Fibroblast of skin of abdomen (primary cell): ENCODE measurements at regions not wholly inside any gene's neighbourhood (a gene's known extent, or its start where the extent isn't known, plus 50 kb on each side); places are given as distances from the start of the nearest gene placed in this dataset.
A peak's percentile ranks its signal among the peaks of the same experiment; 100 is the strongest.
"Not testable (repeated sequence)": the region's sequence is repeated elsewhere in the genome, so short reads cannot be mapped to it uniquely, and the experiment has no call there.

Source experiments
- DNase-seq: peaks from one replicate; pipeline ENCODE4 v3.0.0-alpha.2; 2013

GRCh38 chr7:106372595-106373318 is 88.0 kb upstream of the NAMPT start:
- DNase-seq: no peak

DNA sequence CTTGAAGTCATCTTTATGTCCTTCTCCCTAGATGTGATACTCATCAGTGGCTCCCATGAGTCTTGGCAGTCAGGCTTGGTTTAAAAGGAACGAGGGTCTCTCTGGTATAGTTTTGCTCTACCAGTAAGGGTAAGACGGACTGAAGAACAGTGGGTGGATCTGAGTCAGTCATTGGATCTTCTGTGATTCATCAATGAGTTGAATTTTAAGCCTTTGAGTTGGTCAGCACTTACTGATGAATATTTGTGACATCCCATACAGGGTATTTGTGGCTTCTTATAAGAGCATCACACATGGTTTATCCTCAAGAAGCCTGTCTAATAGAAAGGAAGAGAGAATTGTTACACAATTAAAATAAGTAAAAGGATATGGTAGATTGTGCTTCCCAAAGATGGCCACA is 87.3 kb upstream of the NAMPT start:
- DNase-seq: peak; percentile 52

- no peak for DNase-seq
Observed at GRCh38 chr7:106371629-106372028, 86.8 kb upstream of the NAMPT start.

DNA sequence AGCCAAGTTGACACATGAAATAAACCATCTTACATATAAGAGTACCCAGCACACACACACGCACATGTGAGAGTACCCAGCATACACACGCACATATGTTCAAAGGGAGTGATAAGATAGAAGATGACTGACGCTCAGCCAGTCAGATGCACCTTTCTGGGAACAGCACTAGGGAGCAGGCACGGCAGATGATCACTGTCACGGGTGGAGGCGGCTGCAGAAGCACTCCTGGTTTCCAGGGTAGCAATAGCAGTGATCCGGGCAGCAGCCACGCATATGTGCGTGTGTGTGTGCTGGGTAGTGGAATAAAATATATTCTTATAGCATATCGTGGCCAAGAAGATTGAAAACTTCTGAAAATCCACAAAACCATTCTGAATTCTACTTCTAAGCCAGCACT is 85.8 kb upstream of the NAMPT start:
- DNase-seq: no peak

- DNase-seq: no peak
Observed at GRCh38 chr7:106369816-106370215, 85.0 kb upstream of the NAMPT start.

DNA sequence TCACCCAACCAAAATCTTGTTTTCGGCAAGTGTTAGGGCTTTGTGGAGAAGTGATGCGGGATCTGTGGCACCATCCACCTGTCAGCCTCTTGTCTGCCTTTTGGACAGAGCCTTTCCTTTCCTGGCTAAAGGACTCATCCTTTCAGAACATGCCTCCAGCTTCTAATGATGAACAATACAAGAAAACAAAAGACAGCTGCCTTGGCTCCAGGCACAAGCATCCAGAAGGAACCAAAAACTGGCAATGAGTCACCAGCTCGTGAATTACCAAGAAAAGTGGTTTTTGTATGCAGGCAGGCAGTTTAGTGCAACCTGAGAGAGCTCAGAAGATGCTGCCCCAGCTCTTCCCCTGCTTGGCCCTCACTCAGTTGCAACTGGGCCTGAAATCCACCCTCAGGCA is 84.6 kb upstream of the NAMPT start:
- DNase-seq: peak; percentile 75

DNA sequence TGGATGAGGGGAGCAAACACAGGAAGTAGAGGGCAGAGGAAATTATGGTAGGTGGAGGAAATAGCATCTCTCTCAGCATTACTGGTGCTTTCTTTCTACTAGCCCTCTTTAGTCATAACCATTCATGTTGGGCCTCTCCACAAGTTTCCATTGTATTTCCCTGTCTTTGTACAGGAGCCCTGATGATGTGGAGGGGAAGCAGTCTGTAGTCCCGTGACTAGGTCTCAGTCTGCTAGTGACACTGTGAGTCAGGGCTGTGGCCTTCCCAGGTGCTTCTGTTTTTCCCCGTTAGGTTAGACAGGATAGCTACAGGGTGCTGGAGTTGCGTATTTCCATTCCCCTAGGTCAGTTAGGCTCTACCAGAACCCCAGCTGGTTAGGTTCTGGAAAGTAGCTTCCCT is 82.9 kb upstream of the NAMPT start:
- DNase-seq: no peak

DNA sequence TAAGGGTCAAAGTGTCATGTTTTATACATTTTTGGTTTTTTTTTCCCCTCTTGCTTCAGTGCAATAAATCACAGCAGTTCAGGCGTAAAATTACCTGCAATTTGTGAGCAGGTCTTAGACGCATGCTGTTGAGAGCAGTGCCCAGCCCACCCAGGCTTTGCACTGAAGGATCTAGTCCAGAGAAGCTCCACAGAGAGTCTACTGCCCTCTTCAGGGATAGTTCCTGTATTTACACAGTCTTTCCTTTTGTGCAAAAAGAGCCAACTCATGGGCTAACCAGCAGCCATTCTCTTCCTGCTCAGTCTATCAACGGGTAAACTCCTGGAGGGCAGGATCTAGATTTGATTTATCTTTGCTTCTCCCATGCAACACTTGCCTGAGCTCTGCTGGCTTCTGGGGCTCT is 82.2 kb upstream of the NAMPT start:
- DNase-seq: peak; percentile 28

DNA sequence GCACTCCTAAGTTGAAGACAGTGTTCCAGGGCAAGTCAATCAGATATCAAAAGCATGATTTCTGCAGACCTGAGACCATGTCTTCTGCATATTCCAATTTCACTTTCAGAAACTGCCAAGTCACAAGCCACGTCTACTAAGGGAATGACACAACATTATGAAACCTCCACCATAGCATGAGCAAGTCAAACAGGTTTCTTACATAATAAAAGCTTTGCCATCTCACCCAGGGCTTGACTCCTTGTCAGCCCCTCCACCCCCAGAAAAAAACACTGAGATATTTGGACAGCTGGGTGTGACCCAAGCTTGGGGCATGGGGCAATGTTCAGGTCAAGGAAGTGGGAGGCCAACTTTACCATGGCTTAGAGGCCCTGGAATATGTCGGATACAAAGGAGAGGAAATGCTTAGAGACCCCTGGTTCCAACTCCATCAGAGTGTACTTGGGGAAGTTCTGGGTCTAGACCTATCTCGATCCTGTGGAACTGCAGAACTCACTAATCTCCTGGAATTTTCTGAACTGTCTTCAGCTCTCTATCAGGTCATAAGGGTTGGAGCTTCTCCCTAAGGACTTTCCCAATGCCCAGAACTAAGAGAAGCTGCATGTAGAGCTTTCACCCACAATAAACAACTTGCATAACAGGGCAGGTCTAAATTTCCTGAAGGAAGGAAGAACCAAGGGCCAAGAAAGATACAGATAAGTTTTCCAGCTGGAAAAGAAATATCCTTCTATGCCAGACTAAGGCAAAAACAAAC is 80.6 kb upstream of the NAMPT start:
- DNase-seq: no peak

- DNase-seq: not testable (repeated sequence)
Observed at GRCh38 chr7:106362507-106362906, 77.7 kb upstream of the NAMPT start.

DNA sequence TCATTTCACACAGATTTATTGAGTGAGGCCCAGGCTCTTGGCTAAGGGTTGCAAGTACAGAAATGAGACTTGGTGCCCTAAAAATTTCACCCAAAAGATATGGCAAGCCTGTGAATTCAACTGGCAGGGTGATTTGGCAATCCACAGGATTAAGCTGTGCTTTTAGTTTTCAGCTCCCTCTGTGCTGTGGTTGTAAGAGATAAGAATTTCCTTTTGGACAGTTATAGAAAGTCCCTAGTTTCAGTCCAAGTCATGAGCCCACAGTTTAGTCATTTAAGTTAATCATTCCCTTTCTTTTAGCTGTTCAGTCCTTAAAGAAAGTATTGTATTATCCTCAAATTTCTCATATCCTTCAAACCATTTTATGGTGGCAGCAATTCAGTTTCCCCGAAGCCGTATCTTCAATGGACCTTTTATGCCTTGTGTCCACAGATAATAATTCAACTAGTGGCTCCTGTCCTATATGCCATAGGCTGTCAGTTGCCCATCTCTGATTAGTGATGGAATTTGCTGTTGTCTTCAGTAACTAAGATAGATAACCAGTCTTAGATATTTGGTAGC is 73.4 kb upstream of the NAMPT start:
- DNase-seq: no peak

- DNase-seq: no peak
Observed at GRCh38 chr7:106357675-106358074, 72.9 kb upstream of the NAMPT start.

DNA sequence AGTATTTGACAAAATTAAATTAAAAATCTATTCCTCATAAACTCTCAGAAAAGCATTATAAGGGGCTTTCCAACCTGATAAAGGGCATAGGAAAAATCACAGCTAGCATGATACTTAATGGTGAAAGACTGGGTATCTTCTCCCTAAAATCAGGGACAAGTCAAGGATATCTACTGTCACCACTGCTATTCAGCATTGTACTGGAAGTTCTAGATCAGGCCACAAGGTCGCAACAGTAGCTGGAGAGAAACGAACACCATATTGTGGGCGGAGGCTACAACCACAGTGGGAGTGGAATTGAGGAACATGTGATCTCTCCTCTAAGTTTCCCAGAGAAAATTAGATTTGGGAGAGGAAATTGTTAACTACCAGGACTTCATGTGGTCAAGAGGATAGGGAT is 70.0 kb upstream of the NAMPT start:
- no peak for DNase-seq

GRCh38 chr7:106353944-106354343 is 69.2 kb upstream of the NAMPT start:
- no peak for DNase-seq

GRCh38 chr7:106348231-106348630 is 63.4 kb upstream of the NAMPT start:
- DNase-seq: no peak

GRCh38 chr7:106347229-106347833 is 62.5 kb upstream of the NAMPT start:
- DNase-seq: no peak

DNA sequence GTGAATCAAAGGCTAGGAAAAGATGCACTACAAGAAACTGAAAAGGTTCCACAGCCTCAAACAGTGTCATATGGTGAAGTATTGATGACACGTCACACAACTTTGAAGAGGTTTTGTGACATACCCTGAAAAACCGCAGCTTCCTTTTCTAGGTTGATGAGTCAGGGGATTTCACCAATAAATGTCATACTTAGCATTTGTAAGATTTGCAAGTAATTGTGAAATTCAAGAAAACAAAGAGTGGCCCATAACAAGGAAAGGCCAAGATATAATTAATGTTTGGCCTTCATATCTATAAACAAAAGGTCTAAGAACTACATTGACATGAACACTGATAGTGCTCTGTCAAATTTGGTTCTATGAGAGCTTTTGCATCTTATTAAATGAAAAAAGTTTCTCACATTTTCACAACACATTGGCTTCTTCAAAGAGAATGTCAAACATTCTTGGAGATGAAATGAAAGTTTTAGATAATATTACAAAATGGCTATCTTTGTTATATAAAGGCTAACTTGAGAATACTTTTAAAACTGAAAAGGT is 62.0 kb upstream of the NAMPT start:
- peak; percentile 95 for DNase-seq

- DNase-seq: no peak
Observed at GRCh38 chr7:106346167-106346677, 61.4 kb upstream of the NAMPT start.

DNA sequence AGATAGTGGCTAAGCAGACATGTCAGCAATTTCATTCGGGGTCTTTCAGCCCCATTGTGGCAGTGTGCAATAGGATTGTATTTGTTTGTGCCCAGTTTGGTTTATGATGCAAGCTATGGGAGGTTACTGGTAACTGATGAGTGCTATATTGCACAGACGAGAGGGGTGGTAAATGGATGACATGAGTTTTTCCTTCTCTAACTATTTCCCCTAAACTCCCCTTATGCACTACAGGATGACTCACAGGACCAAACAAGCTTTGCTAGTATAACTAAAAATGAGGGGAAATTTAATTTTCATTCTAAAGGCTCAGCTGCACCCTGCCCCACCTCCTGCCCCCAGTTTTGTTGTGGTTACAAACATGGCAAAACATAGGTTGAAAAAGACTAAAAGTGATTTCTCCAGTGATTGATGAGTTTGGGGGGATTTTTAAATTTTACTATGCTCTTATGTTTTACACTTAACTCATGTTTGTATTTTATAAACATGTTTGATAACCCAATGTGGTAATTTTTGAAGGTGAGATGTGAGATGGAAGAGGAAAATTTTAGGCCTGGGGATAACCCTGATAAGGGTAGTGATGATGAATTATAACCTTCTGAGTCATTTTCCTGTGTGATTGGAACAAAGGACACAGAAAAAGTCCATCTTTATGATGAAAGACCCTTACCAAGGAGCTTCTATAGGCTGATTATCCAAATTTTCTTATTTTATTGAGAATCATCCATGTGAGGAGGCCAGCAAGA is 60.8 kb upstream of the NAMPT start:
- peak; percentile 62 for DNase-seq

DNA sequence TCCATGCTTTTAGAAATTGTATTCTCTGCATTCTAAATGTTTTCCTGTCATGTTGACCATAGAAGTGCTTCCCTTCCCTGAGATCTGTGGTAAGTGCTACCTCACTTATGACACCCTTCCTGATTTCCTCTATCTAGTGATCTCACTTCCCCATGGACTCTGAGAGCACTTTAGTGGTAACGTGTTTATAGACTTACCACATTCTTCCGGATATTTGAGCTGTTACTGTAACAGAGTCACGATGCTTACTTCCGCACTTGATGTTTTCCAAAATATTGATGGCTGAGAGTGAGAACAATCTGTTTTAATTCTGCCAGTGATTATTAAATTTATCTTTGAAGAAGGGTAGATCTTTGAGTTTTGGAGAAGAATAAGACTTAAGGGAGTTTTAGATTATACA is 60.1 kb upstream of the NAMPT start:
- no peak for DNase-seq

DNA sequence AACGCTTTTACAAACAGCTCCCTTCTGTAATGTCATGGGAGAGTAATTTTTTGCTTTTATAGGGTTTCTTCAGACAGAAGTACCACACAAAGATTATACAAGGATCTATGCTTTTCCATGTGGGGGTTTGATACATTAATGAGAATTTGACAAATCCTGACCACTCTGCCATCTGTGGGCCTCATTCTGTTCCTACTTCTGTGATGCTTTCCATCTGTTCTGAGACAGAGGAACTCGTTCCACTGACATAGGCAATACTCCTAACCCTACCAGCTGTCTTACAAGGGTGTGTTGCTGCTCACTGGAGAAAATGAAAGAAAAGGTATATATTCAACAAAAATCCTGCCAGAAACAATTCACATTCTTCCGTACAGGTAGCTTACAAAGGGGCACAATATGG is 59.4 kb upstream of the NAMPT start:
- no peak for DNase-seq

- DNase-seq: not testable (repeated sequence)
Observed at GRCh38 chr7:106342049-106342448, 57.3 kb upstream of the NAMPT start.
